HUES6 (cell line): ENCODE measurements at regions not wholly inside any gene's neighbourhood (a gene's known extent, or its start where the extent isn't known, plus 50 kb on each side); places are given as distances from the start of the nearest gene placed in this dataset.

Source experiments
- H3K27ac ChIP-seq: 2 replicates; pipeline ENCODE4 v1.7.0; 2013; ENCODE audit warnings: low read depth, mild to moderate bottlenecking, low read length, inconsistent platforms
- H3K27me3 ChIP-seq: 2 replicates; pipeline ENCODE4 v1.6.1; 2013; ENCODE audit warnings: low read length; ENCODE audit not compliant: control insufficient read depth, insufficient read depth
- H3K36me3 ChIP-seq: 2 replicates; pipeline ENCODE4 v1.6.1; 2013; ENCODE audit warnings: low read length; ENCODE audit not compliant: control insufficient read depth, insufficient read depth
- H3K4me1 ChIP-seq: 2 replicates; pipeline ENCODE4 v1.6.1; 2013; ENCODE audit warnings: low read length; ENCODE audit not compliant: control insufficient read depth, insufficient read depth
- H3K4me3 ChIP-seq: 2 replicates; pipeline ENCODE4 v1.5.1; 2013; ENCODE audit warnings: low read depth, low read length
- H3K9ac ChIP-seq: one replicate; pipeline ENCODE4 v1.6.1; 2013; ENCODE audit warnings: mild to moderate bottlenecking, low read length
- H3K9me3 ChIP-seq: 2 replicates; pipeline ENCODE4 v1.6.1; 2013; ENCODE audit warnings: low read depth, low read length; ENCODE audit not compliant: control insufficient read depth, insufficient read depth

DNA sequence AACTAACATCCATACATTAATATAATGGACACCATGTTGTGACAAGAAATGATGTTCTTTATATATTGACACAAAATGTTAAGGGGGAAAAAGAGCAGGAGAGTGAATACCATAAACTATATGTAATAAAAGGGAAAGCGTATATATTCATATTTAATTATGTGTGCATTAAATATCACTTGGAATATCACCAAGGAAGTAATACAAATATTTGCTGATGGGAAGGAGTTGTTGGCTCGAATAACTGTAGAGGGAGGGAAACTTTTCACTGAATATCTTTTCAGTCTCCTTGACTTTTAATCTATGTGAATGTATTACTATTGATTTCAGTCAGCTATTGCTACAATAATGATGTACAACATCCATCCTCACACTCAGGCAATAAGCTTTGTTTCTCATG, 167.0 kb upstream of the DPH6 start:
- H3K27me3 ChIP-seq = no peaks in the 10 kb centered on the region
- no peaks in the 10 kb centered on the region for H3K9me3 ChIP-seq
- H3K4me3 ChIP-seq = no peak overlapping the region
- H3K9ac ChIP-seq = no peak overlapping the region
- H3K4me1 ChIP-seq = peaks cover 5% of the 10 kb centered on the region; the same call in 1 of the 2 replicates
- H3K36me3 ChIP-seq = no peaks in the 10 kb centered on the region
- H3K27ac ChIP-seq = no peak overlapping the region

DNA sequence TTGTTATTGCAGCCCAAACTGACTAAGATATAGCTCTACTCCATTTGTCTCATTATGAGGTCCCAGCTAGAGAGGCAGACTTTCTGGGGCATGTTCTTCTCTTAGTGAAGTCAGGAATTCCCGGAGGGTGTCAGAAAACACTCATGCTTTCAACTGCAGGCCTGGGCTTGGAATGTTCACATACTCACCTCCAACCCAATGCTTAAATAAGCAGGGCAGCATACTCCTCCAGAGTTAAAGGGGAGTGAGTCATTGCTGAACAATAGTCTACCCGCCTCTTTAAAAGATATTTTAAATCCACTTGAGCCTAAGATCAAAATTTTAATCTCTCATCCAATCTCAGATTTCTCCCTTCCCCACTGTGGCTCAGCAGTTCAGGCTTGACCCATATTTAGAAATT, 167.8 kb upstream of the DPH6 start:
- Histone ChIP-seq H3K27me3 (no peaks in the 10 kb centered on the region), H3K9ac (no peak overlapping the region), H3K4me3 (no peak overlapping the region), H3K4me1 (peaks cover 5% of the 10 kb centered on the region; the same call in 1 of the 2 replicates), H3K9me3 (no peaks in the 10 kb centered on the region), H3K27ac (no peak overlapping the region), H3K36me3 (no peaks in the 10 kb centered on the region)

DNA sequence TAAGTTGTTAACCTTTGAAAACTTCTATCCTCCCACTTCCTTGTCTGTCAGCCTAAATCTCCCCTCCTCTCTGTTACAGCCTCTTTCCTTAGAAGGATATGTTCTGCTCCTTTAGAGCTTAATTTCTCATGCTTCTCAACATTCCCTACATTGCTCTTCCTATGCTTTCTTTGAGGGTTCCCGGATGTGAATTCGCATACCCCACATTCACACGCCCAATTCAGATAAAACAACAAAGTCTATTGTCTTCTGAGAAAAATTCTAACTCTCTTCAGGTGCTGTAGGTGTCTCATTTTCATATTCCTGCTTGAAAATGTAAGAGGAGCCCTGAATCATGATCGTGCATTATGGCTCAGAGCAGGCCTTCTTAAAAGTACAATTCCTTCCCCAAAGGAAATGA, 171.8 kb upstream of the DPH6 start:
- H3K4me1 ChIP-seq = peaks cover 5% of the 10 kb centered on the region; the same call in 1 of the 2 replicates
- H3K27me3 ChIP-seq = no peaks in the 10 kb centered on the region
- no peak overlapping the region for H3K4me3 ChIP-seq
- no peaks in the 10 kb centered on the region for H3K9me3 ChIP-seq
- no peak overlapping the region for H3K9ac ChIP-seq
- no peaks in the 10 kb centered on the region for H3K36me3 ChIP-seq
- no peak overlapping the region for H3K27ac ChIP-seq

DNA sequence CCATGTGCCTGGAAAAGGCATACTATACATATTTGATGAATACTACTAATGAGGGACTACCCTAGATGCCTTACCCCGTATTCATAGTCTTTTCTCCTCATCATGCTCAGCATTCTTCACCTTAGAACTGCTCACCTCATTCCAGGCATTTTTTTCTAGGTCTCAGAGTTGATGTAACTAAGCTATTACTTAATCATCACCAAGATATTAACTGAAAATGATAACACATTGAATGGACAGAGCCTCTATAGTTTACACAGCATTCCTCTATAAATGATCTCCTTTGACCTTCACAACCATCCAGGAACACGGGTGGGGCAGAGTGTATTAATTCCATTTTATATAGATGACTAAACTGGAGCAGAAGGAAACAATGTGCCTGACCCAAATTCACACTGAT, 174.1 kb upstream of the DPH6 start:
- Histone ChIP-seq H3K4me3 (no peak overlapping the region), H3K36me3 (no peaks in the 10 kb centered on the region), H3K4me1 (no peaks in the 10 kb centered on the region), H3K9me3 (no peaks in the 10 kb centered on the region), H3K27ac (no peak overlapping the region), H3K27me3 (no peaks in the 10 kb centered on the region), H3K9ac (no peak overlapping the region)

DNA sequence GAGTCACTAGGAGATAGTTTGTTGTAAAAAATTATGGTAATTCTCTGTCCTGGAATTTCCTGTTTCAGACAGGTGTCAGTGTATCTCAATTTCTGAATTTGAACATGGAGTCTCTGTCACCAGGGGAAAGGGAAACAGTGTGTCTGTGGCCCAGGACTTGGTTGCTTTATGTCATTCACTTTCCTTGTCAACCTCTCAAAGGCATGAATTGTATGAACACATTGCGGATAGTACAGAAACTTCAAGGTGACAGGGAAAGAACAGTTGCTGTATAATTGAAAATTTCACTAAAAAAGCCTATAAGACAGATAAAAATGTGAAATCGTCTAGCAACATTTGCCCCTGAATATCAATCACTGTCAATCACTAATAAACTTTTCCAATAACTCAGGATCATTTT, 175.0 kb upstream of the DPH6 start:
- no peaks in the 10 kb centered on the region for H3K27me3 ChIP-seq

DNA sequence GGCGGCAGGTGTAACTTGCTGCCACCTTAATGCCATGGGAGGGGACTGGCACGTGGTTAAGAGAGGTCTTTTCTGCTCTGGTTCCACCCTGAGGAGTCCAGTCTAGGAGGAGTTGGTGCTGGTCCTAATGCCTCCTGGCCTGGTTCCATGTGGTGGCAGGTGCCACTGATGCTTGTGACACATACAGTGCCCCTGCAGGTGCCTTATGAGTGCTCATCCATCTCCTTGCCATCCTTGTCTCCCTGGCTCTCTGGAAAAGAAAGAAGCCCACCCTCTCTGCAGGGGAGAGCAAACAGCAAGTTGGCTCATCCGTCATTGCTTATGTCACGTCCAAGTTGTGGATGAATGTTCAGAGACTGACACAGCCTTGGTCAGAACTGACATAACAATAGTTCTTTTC, 175.8 kb upstream of the DPH6 start:
- Histone ChIP-seq H3K9me3 (no peaks in the 10 kb centered on the region), H3K36me3 (no peaks in the 10 kb centered on the region), H3K4me1 (no peaks in the 10 kb centered on the region), H3K9ac (no peak overlapping the region), H3K27me3 (no peaks in the 10 kb centered on the region), H3K4me3 (no peak overlapping the region), H3K27ac (no peak overlapping the region)

More for the DNA sequence above, 175.0 kb upstream of the DPH6 start:
- H3K4me3 ChIP-seq = no peak overlapping the region
- H3K9me3 ChIP-seq = no peaks in the 10 kb centered on the region
- no peak overlapping the region for H3K9ac ChIP-seq
- no peaks in the 10 kb centered on the region for H3K36me3 ChIP-seq
- H3K4me1 ChIP-seq = no peaks in the 10 kb centered on the region
- H3K27ac ChIP-seq = no peak overlapping the region

DNA sequence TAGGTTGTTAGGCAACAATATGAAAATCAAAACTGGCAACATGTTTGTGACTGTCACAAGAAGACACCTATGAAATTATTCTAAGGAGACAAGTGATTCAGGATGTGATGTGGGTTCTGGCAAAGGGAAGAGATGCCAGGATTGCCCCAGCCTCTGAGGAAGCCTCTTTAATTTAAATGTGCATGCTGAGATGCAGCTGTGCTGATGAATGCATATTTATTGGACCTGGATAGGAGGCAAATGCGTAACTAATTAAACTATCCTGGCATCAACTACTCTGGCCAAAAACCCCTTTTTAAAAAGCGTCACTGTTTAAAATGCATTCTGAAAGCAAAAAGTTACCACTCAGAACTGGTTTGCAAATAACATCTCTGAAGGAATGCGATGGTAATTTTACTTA, 176.5 kb upstream of the DPH6 start:
- Histone ChIP-seq H3K9me3 (no peaks in the 10 kb centered on the region), H3K27ac (no peak overlapping the region), H3K9ac (no peak overlapping the region), H3K27me3 (no peaks in the 10 kb centered on the region), H3K4me1 (no peaks in the 10 kb centered on the region), H3K4me3 (no peak overlapping the region), H3K36me3 (no peaks in the 10 kb centered on the region)

DNA sequence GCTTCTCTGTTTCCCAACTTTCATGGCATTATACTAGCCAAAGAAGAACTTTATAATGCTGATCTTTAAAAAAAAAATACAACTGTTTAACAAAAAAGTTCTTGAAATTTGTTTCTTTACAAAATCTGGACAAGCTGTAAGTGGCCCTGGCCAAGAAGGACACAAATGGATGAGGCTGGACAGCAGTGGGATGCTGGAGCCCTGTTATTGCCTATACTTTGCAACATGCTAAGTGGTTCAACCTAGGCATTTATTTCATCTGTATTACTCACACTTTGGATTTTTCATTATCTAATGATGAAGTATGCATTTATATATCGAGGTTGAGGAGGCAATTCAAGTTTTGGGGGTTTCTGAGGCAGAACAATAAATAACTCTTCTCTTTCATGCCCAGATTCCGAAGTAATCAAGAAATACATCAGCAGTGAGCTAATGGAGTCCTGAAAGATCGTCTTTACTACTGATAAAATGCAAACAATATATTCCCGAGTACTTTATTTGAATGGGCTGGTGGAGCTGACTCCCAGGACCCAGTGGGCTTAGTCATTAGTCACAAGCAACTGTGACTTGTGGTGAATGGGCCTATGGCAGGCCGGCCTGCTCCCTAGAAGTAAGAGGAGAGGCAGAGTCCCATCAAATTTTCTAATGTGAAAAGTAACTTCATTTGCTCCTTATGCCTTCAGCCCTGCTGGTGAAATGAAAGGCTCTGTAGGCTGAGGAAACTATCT, 177.3 kb upstream of the DPH6 start:
- H3K27me3 ChIP-seq = no peaks in the 10 kb centered on the region

DNA sequence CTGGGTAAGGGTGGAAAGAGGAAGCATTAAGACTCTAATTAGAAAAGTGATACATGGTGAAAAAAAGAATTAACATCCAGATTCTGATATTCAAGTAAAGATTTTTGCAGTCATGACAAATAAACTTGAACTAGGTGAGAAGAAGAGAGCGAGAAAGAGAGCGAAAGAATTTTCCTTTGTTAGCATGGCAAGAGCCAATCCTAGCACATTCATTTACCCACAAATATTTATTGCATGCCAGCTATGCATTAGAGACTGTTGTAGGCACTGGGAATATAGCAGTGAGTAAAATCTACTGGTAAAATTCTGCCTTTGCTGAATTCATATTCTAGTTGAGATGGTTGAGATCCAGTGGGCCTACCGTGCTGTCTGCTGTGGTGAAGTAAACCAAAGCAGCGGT, 177.9 kb upstream of the DPH6 start:
- H3K27me3 ChIP-seq = no peaks in the 10 kb centered on the region
- no peaks in the 10 kb centered on the region for H3K36me3 ChIP-seq
- H3K9me3 ChIP-seq = no peaks in the 10 kb centered on the region
- H3K27ac ChIP-seq = no peak overlapping the region
- no peak overlapping the region for H3K9ac ChIP-seq
- H3K4me1 ChIP-seq = no peaks in the 10 kb centered on the region
- H3K4me3 ChIP-seq = no peak overlapping the region

More for the DNA sequence above, 177.3 kb upstream of the DPH6 start:
- Histone ChIP-seq H3K4me3 (no peak overlapping the region), H3K27ac (no peak overlapping the region), H3K4me1 (no peaks in the 10 kb centered on the region), H3K36me3 (no peaks in the 10 kb centered on the region), H3K9ac (no peak overlapping the region), H3K9me3 (no peaks in the 10 kb centered on the region)

DNA sequence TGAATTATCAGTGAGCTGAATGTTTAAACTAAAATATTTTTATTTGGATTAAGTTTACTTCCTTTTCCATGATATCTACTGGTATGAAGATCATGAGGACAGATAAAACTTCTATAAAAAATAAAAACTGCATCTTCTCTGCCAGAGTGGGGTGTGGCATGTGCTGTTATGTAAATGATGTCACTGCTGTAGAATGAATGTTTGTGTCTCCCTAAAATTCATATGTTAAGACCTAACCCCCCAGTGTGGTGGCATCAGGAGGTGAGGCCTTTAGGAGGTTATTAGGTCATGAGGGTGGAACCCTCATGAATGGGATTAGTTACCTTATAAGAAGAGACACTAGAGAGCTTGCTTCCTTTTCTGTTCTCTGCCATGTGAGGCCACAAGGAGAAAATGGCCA, 178.7 kb upstream of the DPH6 start:
- H3K36me3 ChIP-seq = no peaks in the 10 kb centered on the region
- no peak overlapping the region for H3K9ac ChIP-seq
- no peaks in the 10 kb centered on the region for H3K9me3 ChIP-seq
- H3K27ac ChIP-seq = no peak overlapping the region
- H3K27me3 ChIP-seq = no peaks in the 10 kb centered on the region
- H3K4me1 ChIP-seq = no peaks in the 10 kb centered on the region
- no peak overlapping the region for H3K4me3 ChIP-seq

DNA sequence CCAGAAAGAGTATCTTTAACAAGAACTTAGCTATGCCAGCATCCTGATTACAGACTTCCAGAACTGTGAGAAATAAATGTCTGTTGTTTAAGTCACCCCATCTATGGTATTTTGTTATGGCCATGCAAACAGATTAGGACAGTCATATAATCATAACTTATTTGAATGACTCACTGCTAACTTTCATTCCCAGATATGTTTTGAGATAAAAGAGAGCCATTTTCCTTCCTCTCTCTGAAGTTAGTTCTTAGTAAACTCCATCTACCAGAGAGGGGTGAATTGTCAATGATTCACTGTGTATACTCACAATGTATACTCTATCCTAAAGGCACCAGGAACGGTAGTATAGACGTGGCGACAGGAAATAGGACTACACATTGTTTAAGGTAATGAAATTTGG, 179.4 kb upstream of the DPH6 start:
- H3K36me3 ChIP-seq = no peaks in the 10 kb centered on the region
- H3K4me1 ChIP-seq = no peaks in the 10 kb centered on the region
- no peak overlapping the region for H3K9ac ChIP-seq
- no peak overlapping the region for H3K27ac ChIP-seq
- H3K27me3 ChIP-seq = no peaks in the 10 kb centered on the region
- no peaks in the 10 kb centered on the region for H3K9me3 ChIP-seq
- no peak overlapping the region for H3K4me3 ChIP-seq
